ENCODE measurements at regions not wholly inside any gene's neighbourhood (a gene's known extent, or its start where the extent isn't known, plus 50 kb on each side); places are given as distances from the start of the nearest gene placed in this dataset.

DNA sequence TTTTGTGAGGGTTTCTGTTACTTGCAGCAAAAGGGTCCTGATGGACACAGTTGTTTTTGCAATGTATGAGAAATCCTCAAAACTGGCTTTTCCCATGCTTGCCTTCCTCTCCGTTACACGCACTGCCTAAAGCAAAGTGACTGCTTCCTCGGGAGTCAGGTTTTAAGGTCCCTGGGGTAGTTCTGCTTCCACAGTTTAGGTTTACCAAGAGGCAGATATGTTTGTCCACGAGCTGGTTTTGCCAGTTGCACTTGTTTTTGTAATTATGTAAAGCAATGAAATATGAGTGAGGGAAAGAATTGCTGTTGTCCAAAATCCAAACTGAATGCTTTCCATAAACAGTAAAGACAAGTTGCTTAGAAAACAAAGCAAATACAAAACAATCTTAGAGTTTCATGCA lies 290.7 kb upstream of the AMIGO2 start:
- intact Hi-C loops (cut with DNase I, micrococcal nuclease), result no loop called here
- Histone ChIP-seq H3K4me3 (ENCODE audit: low read length) (no peak overlapping the region), H3K36me3 (ENCODE audit: insufficient read depth, low read length) (no peaks in the 10 kb centered on the region), H3K27me3 (ENCODE audit: control insufficient read depth in 1 of 2, insufficient read depth in 2 of 2, low read length in 2 of 2) (no peaks in the 10 kb centered on the region), H3K27ac (ENCODE audit: low read depth in 1 of 2, low read length in 2 of 2) (no peak overlapping the region), H3K4me1 (ENCODE audit: insufficient read depth, low read length) (peaks cover 35% of the 10 kb centered on the region), H3K9me3 (ENCODE audit: control insufficient read depth in 1 of 2, insufficient read depth in 1 of 2, low read length in 2 of 2) (peaks cover 8 to 12% of the 10 kb centered on the region in 2 experiments)
- peaks cover 15% of the 10 kb centered on the region for H3K4me1 Mint-ChIP-seq (ENCODE audit: low read depth)
- no peak for TF ChIP-seq CTCF (IDR thresholded peaks at IDR 0.05)
- peaks cover 4% of the 10 kb centered on the region for H3K36me3 Mint-ChIP-seq (ENCODE audit: low read depth)
- H3K4me3 Mint-ChIP-seq, result no peak overlapping the region
- ATAC-seq (ENCODE audit: poor library complexity) (no peak), DNase-seq (no peak)
- no peak overlapping the region for H3K27ac Mint-ChIP-seq
- POLR2A ChIA-PET, result interaction anchor here (1.6 to 2.7 kb wide), 2 partner anchors 10 to 20 kb away, joined by 4 to 12 read pairs; no protein-coding TSS in a partner anchor
- H3K27me3 Mint-ChIP-seq, result no peaks in the 10 kb centered on the region
- CTCF ChIA-PET, result interaction anchor here (0.9 kb wide), 1 partner anchor 51 kb away, joined by 3 read pairs; no protein-coding TSS in a partner anchor
- H3K9me3 Mint-ChIP-seq, result peaks cover 4% of the 10 kb centered on the region

DNA sequence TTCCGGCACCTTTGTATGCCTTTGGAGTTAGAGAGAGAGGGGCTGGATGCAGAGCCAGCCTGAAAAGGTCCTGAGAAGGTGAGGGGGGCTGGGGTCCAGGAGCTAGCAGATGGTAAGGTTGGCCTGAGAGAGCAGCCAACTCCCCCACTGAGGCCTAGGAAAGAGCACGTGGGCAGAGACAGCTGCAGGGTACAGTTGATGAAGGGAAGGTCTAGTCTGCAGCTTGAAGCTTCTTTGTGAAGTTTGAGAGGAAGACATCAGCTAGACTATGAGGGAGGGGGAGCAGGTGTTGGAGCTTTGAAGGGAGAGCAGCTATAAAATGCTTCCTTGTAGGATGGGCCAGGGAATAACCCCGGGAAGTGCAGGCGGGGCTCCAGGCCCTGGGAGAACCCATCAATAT lies 289.3 kb upstream of the AMIGO2 start:
- Mint-ChIP-seq H3K27me3 (no peaks in the 10 kb centered on the region), H3K4me3 (no peak overlapping the region), H3K27ac (no peak overlapping the region), H3K9me3 (no peaks in the 10 kb centered on the region), H3K36me3 (ENCODE audit: low read depth) (no peaks in the 10 kb centered on the region), H3K4me1 (ENCODE audit: low read depth) (peaks cover 5% of the 10 kb centered on the region)
- no peak overlapping the region for H3K27ac ChIP-seq (ENCODE audit: low read depth in 1 of 2, low read length in 2 of 2)
- ATAC-seq (ENCODE audit: poor library complexity) (no peak), DNase-seq (no peak)
- ChIA-PET POLR2A (interaction anchor here (0.6 to 3.1 kb wide), 9 partner anchors 9 to 153 kb away, joined by 3 to 15 read pairs (median 6); no protein-coding TSS in a partner anchor), CTCF (interaction anchor here (1.5 kb wide), 1 partner anchor 28 kb away, joined by 5 read pairs; no protein-coding TSS in a partner anchor)
- H3K4me3 ChIP-seq (ENCODE audit: low read length), result no peak overlapping the region
- intact Hi-C loops (cut with DNase I, micrococcal nuclease), result no loop called here
- H3K36me3 ChIP-seq (ENCODE audit: insufficient read depth, low read length), result no peaks in the 10 kb centered on the region
- no peak for TF ChIP-seq CTCF (IDR thresholded peaks at IDR 0.05)
- H3K27me3 ChIP-seq (ENCODE audit: control insufficient read depth in 1 of 2, insufficient read depth in 2 of 2, low read length in 2 of 2), result no peaks in the 10 kb centered on the region
- H3K4me1 ChIP-seq (ENCODE audit: insufficient read depth, low read length), result peaks cover 41% of the 10 kb centered on the region
- peaks cover 8 to 12% of the 10 kb centered on the region in 2 experiments for H3K9me3 ChIP-seq (ENCODE audit: control insufficient read depth in 1 of 2, insufficient read depth in 1 of 2, low read length in 2 of 2)

DNA sequence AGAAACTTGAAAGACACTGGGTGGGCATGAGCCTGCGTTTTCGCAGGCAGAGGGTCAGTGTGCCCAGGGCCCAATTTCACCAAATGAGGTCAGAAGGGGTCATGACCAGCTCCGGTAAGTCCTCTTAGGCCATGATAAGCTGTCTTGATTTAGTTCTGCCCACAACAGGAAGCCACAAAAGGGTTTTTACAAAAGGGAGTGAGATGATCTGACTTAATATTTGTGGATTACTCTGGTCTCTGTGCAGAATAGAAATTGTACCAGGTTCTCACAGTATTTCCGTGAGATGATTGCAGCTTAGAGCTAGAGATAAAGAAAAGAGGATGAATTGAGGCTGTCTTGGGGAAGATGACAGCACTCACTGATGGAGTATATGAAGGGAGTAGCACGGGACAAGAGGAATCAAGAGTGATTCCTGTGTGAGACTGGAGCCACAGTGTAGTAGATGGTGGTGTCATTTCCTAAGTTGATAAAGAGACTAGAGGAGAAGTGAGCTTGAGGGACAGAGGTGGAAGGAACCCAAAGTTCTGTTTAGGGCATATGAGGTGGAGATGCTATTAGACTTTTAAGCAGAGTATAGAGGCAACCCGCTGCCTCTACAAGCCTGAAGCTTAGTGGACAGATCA lies 288.3 kb upstream of the AMIGO2 start:
- H3K4me1 Mint-ChIP-seq (ENCODE audit: low read depth), result peaks cover 11% of the 10 kb centered on the region
- peaks cover 8 to 12% of the 10 kb centered on the region in 2 experiments for H3K9me3 ChIP-seq (ENCODE audit: control insufficient read depth in 1 of 2, insufficient read depth in 1 of 2, low read length in 2 of 2)
- H3K4me1 ChIP-seq (ENCODE audit: insufficient read depth, low read length), result peaks cover 46% of the 10 kb centered on the region
- no peak overlapping the region for H3K4me3 ChIP-seq (ENCODE audit: low read length)
- H3K27me3 ChIP-seq (ENCODE audit: control insufficient read depth in 1 of 2, insufficient read depth in 2 of 2, low read length in 2 of 2), result no peaks in the 10 kb centered on the region
- CTCF ChIA-PET, result interaction anchor here (0.5 to 1.5 kb wide), 2 partner anchors 29 to 465 kb away, joined by 3 to 5 read pairs; no protein-coding TSS in a partner anchor
- intact Hi-C loops (cut with DNase I, micrococcal nuclease), result no loop called here
- H3K27me3 Mint-ChIP-seq, result no peaks in the 10 kb centered on the region
- TF ChIP-seq CTCF (IDR thresholded peaks at IDR 0.05), result no peak
- H3K27ac Mint-ChIP-seq, result no peak overlapping the region
- H3K36me3 Mint-ChIP-seq (ENCODE audit: low read depth), result no peaks in the 10 kb centered on the region
- POLR2A ChIA-PET, result interaction anchor here (0.6 to 3.1 kb wide), 8 partner anchors 8 to 161 kb away, joined by 3 to 15 read pairs (median 6); no protein-coding TSS in a partner anchor
- H3K9me3 Mint-ChIP-seq, result no peaks in the 10 kb centered on the region
- no peaks in the 10 kb centered on the region for H3K36me3 ChIP-seq (ENCODE audit: insufficient read depth, low read length)
- DNase-seq, result peak in 1 of 14 experiments; percentile 45
- ATAC-seq (ENCODE audit: poor library complexity), result peak; percentile 35
- H3K4me3 Mint-ChIP-seq, result no peak overlapping the region
- peak overlapping the region in 1 of 2 donors; percentile 5 for H3K27ac ChIP-seq (ENCODE audit: low read depth in 1 of 2, low read length in 2 of 2)
